A673 (cell line): ENCODE measurements at regions not wholly inside any gene's neighbourhood (a gene's known extent, or its start where the extent isn't known, plus 50 kb on each side); places are given as distances from the start of the nearest gene placed in this dataset.

ENCODE experiments used
- BruUV-seq: library from RNA; stranded (reverse); fragments of 400-500 nt; replicated peaks from 2 replicates; lab custom pipeline; 2021; lab: Mats Ljungman, UMichigan
- CTCF ChIA-PET: fragments of 300-600 bp; sonication (Branson Sonifier 250); formaldehyde crosslinking; loops from one replicate; lab custom pipeline; 2022; ENCODE audit warnings: antibody characterized with exemption; lab: Charles Lee
- POLR2A ChIA-PET: fragments of 300-600 bp; sonication (Branson Sonifier 250); formaldehyde crosslinking; loops from one replicate; lab custom pipeline; 2022; ENCODE audit warnings: antibody characterized with exemption; ENCODE audit not compliant: low non-redundant PET; lab: Charles Lee
- DNase-seq: peaks from one replicate; pipeline ENCODE4 v3.0.0-alpha.2; 2015; ENCODE audit warnings: low spot score
- H3K27ac ChIP-seq: fragments of 200-600 bp; sonication (generic); 2 replicates; pipeline ENCODE4 v1.5.1; 2016; ENCODE audit warnings: mixed run types, low read depth, mild to moderate bottlenecking, mixed read lengths, antibody characterized with exemption, low read length; ENCODE audit not compliant: poor library complexity, severe bottlenecking
- H3K27me3 ChIP-seq: fragments of 200-600 bp; sonication (generic); replicated peaks from 2 replicates; pipeline ENCODE4 v1.6.1; 2017; ENCODE audit warnings: mixed run types, low read depth, mild to moderate bottlenecking, mixed read lengths, antibody characterized with exemption, low read length; ENCODE audit not compliant: insufficient read depth, poor library complexity
- H3K36me3 ChIP-seq: fragments of 200-600 bp; sonication (generic); 2 replicates; pipeline ENCODE4 v1.6.1; 2016; ENCODE audit warnings: mixed run types, mild to moderate bottlenecking, mixed read lengths, antibody characterized with exemption, low read length; ENCODE audit not compliant: insufficient read depth, poor library complexity, severe bottlenecking
- H3K4me1 ChIP-seq: fragments of 200-600 bp; sonication (generic); 2 replicates; pipeline ENCODE4 v1.6.1; 2017; ENCODE audit warnings: mixed run types, mild to moderate bottlenecking, mixed read lengths, antibody characterized with exemption, low read length; ENCODE audit not compliant: insufficient read depth, poor library complexity, severe bottlenecking
- H3K4me3 ChIP-seq: fragments of 200-600 bp; sonication (generic); 2 replicates; pipeline ENCODE4 v1.5.1; 2016; ENCODE audit warnings: low read depth, mixed run types, mild to moderate bottlenecking, mixed read lengths, low read length; ENCODE audit not compliant: poor library complexity, severe bottlenecking
- H3K9me3 ChIP-seq: fragments of 200-600 bp; sonication (generic); 2 replicates; pipeline ENCODE4 v1.6.1; 2016; ENCODE audit warnings: mixed run types, low read depth, mild to moderate bottlenecking, mixed read lengths, antibody characterized with exemption, low read length; ENCODE audit not compliant: poor library complexity, severe bottlenecking
- EZH2 ChIP-seq: fragments of 200-600 bp; sonication (generic); IDR thresholded peaks from 2 replicates; pipeline ENCODE4 v1.6.1; 2017; ENCODE audit warnings: borderline replicate concordance, low read depth, mild to moderate bottlenecking, mixed read lengths, antibody characterized with exemption, low read length; ENCODE audit not compliant: poor library complexity, severe bottlenecking
- intact Hi-C: fragments of 100-400 bp; cut with micrococcal nuclease; formaldehyde crosslinking; loops from one replicate; pipeline ENCODE4 v1.10.0; 2022; ENCODE audit not compliant: unreplicated experiment
- TF ChIP-seq, protein P1 (sequence below): fragments of 300-800, 200-600 bp; sonication (generic); conservative IDR thresholded peaks from 2 replicates; pipeline ENCODE4 v1.5.1; 2017; ENCODE audit warnings: low read depth, mild to moderate bottlenecking, antibody characterized with exemption, low read length, moderate library complexity, mixed read lengths

DNA sequence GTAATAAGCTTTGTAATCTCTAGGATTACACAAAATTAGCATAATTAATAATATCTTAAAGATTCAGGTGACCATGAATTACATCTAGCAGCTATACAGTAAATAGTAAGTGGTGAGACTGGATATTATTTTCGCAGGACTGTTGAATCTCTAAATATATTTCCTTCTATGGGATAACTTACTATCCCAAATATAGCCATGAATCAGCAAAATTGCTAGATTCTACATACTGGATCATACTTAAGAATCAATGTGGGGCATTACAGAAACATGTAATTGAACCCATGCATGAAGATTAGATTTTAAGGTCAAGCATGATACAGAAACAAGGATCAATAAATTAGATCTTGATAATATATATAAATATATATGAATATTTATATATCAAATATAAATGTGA, 1203.4 kb downstream of the BRINP3 start:
- no peak overlapping the region for H3K27ac ChIP-seq
- ChIA-PET POLR2A (no interaction called here), CTCF (no interaction called here)
- DNase-seq, result no peak
- H3K4me3 ChIP-seq, result no peak overlapping the region
- BruUV-seq, result no TSS peak
- intact Hi-C loops, result no loop called here
- H3K9me3 ChIP-seq, result peaks cover 11% of the 10 kb centered on the region
- TF ChIP-seq EZH2, result no peak
- TF ChIP-seq, protein P1, sequence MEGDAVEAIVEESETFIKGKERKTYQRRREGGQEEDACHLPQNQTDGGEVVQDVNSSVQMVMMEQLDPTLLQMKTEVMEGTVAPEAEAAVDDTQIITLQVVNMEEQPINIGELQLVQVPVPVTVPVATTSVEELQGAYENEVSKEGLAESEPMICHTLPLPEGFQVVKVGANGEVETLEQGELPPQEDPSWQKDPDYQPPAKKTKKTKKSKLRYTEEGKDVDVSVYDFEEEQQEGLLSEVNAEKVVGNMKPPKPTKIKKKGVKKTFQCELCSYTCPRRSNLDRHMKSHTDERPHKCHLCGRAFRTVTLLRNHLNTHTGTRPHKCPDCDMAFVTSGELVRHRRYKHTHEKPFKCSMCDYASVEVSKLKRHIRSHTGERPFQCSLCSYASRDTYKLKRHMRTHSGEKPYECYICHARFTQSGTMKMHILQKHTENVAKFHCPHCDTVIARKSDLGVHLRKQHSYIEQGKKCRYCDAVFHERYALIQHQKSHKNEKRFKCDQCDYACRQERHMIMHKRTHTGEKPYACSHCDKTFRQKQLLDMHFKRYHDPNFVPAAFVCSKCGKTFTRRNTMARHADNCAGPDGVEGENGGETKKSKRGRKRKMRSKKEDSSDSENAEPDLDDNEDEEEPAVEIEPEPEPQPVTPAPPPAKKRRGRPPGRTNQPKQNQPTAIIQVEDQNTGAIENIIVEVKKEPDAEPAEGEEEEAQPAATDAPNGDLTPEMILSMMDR, result no peak
- H3K27me3 ChIP-seq, result no peaks in the 10 kb centered on the region
- H3K36me3 ChIP-seq, result no peaks in the 10 kb centered on the region
- H3K4me1 ChIP-seq, result no peaks in the 10 kb centered on the region

DNA sequence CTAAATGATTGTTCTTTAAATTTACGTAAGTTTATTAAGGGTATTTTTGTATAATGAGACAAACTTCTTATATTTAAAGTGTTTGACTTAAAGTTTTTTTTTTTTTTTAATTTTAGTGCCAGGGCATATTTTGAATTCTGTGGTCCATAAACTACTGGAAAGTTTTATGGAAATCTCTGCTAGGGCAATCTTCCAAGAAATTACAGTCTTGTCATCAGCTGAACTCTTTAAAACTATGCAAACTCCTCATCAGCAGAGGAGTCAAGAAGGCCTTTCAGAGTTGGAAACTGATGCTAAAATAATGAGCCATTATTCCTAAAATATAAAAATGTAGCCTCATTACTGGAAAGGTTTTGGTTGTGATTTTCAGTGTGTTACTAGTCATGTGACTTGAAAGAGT, 1201.9 kb downstream of the BRINP3 start:
- intact Hi-C loops, result no loop called here
- DNase-seq, result no peak
- BruUV-seq, result no TSS peak
- CTCF ChIA-PET, result no interaction called here
- no peak for TF ChIP-seq EZH2
- TF ChIP-seq, protein P1, result no peak
- no peaks in the 10 kb centered on the region for H3K36me3 ChIP-seq
- no peak overlapping the region for H3K4me3 ChIP-seq
- H3K4me1 ChIP-seq, result no peaks in the 10 kb centered on the region
- POLR2A ChIA-PET, result no interaction called here
- no peak overlapping the region for H3K27ac ChIP-seq
- no peaks in the 10 kb centered on the region for H3K27me3 ChIP-seq
- H3K9me3 ChIP-seq, result no peaks in the 10 kb centered on the region

DNA sequence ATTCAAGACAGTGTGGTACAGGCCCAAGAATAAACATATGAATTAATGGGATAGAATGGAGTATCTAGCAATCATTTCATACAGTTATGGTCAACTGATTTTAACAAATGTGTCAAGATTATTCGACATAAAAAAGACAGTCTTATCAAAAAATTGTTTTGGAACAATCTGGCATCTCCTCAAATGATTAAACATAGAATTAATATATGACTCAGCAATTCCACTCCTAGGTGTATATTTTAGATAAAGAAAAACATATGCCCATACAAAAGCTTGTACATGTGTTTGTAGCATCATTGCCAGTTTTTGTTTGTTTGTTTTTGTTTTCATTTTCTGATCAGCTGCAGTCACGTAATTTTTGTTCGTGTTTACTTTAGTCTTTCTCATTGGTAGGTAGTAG, 1188.3 kb downstream of the BRINP3 start:
- H3K27ac ChIP-seq, result no peak overlapping the region
- H3K36me3 ChIP-seq, result no peaks in the 10 kb centered on the region
- ChIA-PET POLR2A (no interaction called here), CTCF (no interaction called here)
- no TSS peak for BruUV-seq
- no peaks in the 10 kb centered on the region for H3K27me3 ChIP-seq
- no peak for DNase-seq
- H3K9me3 ChIP-seq, result no peaks in the 10 kb centered on the region
- no peak overlapping the region for H3K4me3 ChIP-seq
- intact Hi-C loops, result no loop called here
- H3K4me1 ChIP-seq, result no peaks in the 10 kb centered on the region
- TF ChIP-seq, protein P1, result no peak
- TF ChIP-seq EZH2, result no peak
